IMR-90 (cell line): ENCODE measurements at regions not wholly inside any gene's neighbourhood (a gene's known extent, or its start where the extent isn't known, plus 50 kb on each side); places are given as distances from the start of the nearest gene placed in this dataset.

Experiments
- MAZ ChIP-seq: IDR thresholded peaks from 2 replicates; pipeline ENCODE4 v1.6.1; 2012; ENCODE audit warnings: low read depth, mild to moderate bottlenecking, low read length, improper control_type of control experiment, moderate library complexity, borderline replicate concordance
- POLR2A ChIP-seq: IDR thresholded peaks from 2 replicates; pipeline ENCODE4 v1.6.1; 2012; ENCODE audit warnings: mild to moderate bottlenecking, low read depth, low read length
- RAD21 ChIP-seq: IDR thresholded peaks from 2 replicates; pipeline ENCODE4 v1.6.1; 2012; ENCODE audit warnings: low read length, improper control_type of control experiment
- RFX5 ChIP-seq: IDR thresholded peaks from 2 replicates; pipeline ENCODE4 v1.8.0; 2012; ENCODE audit warnings: low read depth, mild to moderate bottlenecking, low read length, moderate library complexity
- SMC3 ChIP-seq: fragments of 150-350 bp; IDR thresholded peaks from 2 replicates; pipeline ENCODE4 v1.6.1; 2016; ENCODE audit warnings: low read depth, mild to moderate bottlenecking, antibody characterized with exemption, low read length, moderate library complexity
- TF ChIP-seq, protein P1 (sequence below): conservative IDR thresholded peaks from 2 replicates; pipeline ENCODE4 v1.5.1; 2012; ENCODE audit warnings: mild to moderate bottlenecking, low read depth, low read length, improper control_type of control experiment

DNA sequence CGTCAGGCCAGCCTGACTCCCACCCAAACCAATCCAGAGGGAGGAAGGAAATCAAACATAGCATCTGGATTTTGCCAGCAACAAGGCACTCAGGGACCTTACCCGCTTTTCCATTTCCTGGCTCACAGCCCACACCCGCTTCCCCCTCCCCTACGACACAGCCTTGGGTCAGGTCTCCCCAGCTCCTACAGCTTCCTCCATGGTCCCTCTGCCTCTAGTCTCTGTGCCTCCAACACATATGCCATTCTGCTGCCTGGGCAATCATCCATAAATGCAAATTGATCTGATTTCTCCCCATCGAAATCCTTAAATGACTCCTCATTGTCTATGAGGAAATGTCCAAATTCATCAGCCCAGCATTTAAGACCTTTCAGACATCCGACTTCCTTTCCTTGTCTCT lies 53.2 kb upstream of the CUX1 start:
- TF ChIP-seq, protein P1, sequence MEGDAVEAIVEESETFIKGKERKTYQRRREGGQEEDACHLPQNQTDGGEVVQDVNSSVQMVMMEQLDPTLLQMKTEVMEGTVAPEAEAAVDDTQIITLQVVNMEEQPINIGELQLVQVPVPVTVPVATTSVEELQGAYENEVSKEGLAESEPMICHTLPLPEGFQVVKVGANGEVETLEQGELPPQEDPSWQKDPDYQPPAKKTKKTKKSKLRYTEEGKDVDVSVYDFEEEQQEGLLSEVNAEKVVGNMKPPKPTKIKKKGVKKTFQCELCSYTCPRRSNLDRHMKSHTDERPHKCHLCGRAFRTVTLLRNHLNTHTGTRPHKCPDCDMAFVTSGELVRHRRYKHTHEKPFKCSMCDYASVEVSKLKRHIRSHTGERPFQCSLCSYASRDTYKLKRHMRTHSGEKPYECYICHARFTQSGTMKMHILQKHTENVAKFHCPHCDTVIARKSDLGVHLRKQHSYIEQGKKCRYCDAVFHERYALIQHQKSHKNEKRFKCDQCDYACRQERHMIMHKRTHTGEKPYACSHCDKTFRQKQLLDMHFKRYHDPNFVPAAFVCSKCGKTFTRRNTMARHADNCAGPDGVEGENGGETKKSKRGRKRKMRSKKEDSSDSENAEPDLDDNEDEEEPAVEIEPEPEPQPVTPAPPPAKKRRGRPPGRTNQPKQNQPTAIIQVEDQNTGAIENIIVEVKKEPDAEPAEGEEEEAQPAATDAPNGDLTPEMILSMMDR, result no peak
- TF ChIP-seq POLR2A (no peak), RFX5 (no peak), RAD21 (no peak), MAZ (no peak), SMC3 (no peak)
